IMR-90 (cell line): ENCODE measurements at regions not wholly inside any gene's neighbourhood (a gene's known extent, or its start where the extent isn't known, plus 50 kb on each side); places are given as distances from the start of the nearest gene placed in this dataset.

Source experiments
- CTCF ChIP-seq: conservative IDR thresholded peaks from 2 replicates; pipeline ENCODE4 v1.5.1; 2012; ENCODE audit warnings: mild to moderate bottlenecking, low read depth, low read length, improper control_type of control experiment
- POLR2A ChIP-seq: IDR thresholded peaks from 2 replicates; pipeline ENCODE4 v1.6.1; 2012; ENCODE audit warnings: mild to moderate bottlenecking, low read depth, low read length
- RFX5 ChIP-seq: IDR thresholded peaks from 2 replicates; pipeline ENCODE4 v1.8.0; 2012; ENCODE audit warnings: low read depth, mild to moderate bottlenecking, low read length, moderate library complexity

GRCh38 chr18:39681061-39681460, 2115.5 kb upstream of the CELF4 start:
- TF ChIP-seq POLR2A = no peak
- TF ChIP-seq CTCF = no peak
- no peak for TF ChIP-seq RFX5
